NCI-H1436 (cell line): ENCODE measurements at regions not wholly inside any gene's neighbourhood (a gene's known extent, or its start where the extent isn't known, plus 50 kb on each side); places are given as distances from the start of the nearest gene placed in this dataset.
A peak's percentile ranks its signal among the peaks of the same experiment; 100 is the strongest.
"Not testable (repeated sequence)": the region's sequence is repeated elsewhere in the genome, so short reads cannot be mapped to it uniquely, and the experiment has no call there.

ENCODE experiments used
- DNase-seq: peaks from one replicate; lab custom pipeline; 2025; lab: John Stamatoyannopoulos, UW

- DNase-seq: no peak
Measured at GRCh38 chr6:169144356-169144755, 109.3 kb downstream of the THBS2 start.

GRCh38 chr6:169142538-169142844 is 111.2 kb downstream of the THBS2 start:
- DNase-seq: no peak

GRCh38 chr6:169141671-169142537 is 111.7 kb downstream of the THBS2 start:
- peak; percentile 6 for DNase-seq

GRCh38 chr6:169140986-169141495 is 112.6 kb downstream of the THBS2 start:
- DNase-seq: no peak

- DNase-seq: no peak
Measured at GRCh38 chr6:169139179-169139971, 114.3 kb downstream of the THBS2 start.

- DNase-seq: no peak
Measured at GRCh38 chr6:169132352-169132940, 121.2 kb downstream of the THBS2 start.

GRCh38 chr6:169131390-169131789 is 122.3 kb downstream of the THBS2 start:
- DNase-seq: no peak

GRCh38 chr6:169130113-169130512 is 123.5 kb downstream of the THBS2 start:
- no peak for DNase-seq

GRCh38 chr6:169121013-169121412 is 132.6 kb downstream of the THBS2 start:
- DNase-seq: no peak

GRCh38 chr6:169119669-169120068 is 134.0 kb downstream of the THBS2 start:
- no peak for DNase-seq

GRCh38 chr6:169118346-169118830 is 135.3 kb downstream of the THBS2 start:
- no peak for DNase-seq

GRCh38 chr6:169117663-169118062 is 136.0 kb downstream of the THBS2 start:
- DNase-seq: no peak

GRCh38 chr6:169115632-169116031 is 138.0 kb downstream of the THBS2 start:
- DNase-seq: no peak

- not testable (repeated sequence) for DNase-seq
Measured at GRCh38 chr6:169114632-169115031, 139.0 kb downstream of the THBS2 start.

- no peak for DNase-seq
Measured at GRCh38 chr6:169112483-169113320, 140.9 kb downstream of the THBS2 start.

- no peak for DNase-seq
Measured at GRCh38 chr6:169111203-169111602, 142.4 kb downstream of the THBS2 start.

- DNase-seq: no peak
Measured at GRCh38 chr6:169109411-169110220, 144.0 kb downstream of the THBS2 start.

GRCh38 chr6:169108753-169109152 is 144.9 kb downstream of the THBS2 start:
- no peak for DNase-seq

GRCh38 chr6:169106176-169106575 is 147.5 kb downstream of the THBS2 start:
- DNase-seq: no peak

- no peak for DNase-seq
Measured at GRCh38 chr6:169101981-169102380, 151.7 kb downstream of the THBS2 start.
